Activated CD4-positive, alpha-beta T cell treated with anti-CD3 and anti-CD28 coated beads, Interleukin-2, amount 50 U/mL, for 1 hour (primary cell): ENCODE measurements at regions not wholly inside any gene's neighbourhood (a gene's known extent, or its start where the extent isn't known, plus 50 kb on each side); places are given as distances from the start of the nearest gene placed in this dataset.
"Not testable (repeated sequence)": the region's sequence is repeated elsewhere in the genome, so short reads cannot be mapped to it uniquely, and the experiment has no call there.

Source experiments
- DNase-seq: peaks from one replicate; pipeline ENCODE4 v3.0.0-alpha.2; 2020

DNA sequence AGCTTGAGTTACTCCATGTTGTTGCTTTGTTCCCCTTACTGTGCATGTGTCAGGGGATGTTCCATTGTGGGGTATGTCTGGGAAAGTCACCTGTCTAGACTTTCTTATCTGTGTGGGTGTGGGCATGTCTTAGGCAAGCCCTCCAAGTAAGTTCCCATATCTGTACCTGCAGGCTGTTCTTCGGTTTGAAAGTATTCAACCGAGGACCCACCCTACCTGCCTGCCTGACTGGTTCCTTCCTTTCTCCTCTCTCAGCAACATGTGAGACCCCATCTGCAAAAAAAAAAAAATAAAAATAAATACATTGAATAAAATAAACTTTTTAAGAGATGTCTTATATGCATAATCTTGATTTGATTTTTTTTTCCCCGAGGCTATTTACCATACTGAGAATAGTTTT is 622.7 kb downstream of the TDRD15 start:
- no peak for DNase-seq

- DNase-seq = no peak
Measured at GRCh38 chr2:21748501-21748900, 624.7 kb downstream of the TDRD15 start.

DNA sequence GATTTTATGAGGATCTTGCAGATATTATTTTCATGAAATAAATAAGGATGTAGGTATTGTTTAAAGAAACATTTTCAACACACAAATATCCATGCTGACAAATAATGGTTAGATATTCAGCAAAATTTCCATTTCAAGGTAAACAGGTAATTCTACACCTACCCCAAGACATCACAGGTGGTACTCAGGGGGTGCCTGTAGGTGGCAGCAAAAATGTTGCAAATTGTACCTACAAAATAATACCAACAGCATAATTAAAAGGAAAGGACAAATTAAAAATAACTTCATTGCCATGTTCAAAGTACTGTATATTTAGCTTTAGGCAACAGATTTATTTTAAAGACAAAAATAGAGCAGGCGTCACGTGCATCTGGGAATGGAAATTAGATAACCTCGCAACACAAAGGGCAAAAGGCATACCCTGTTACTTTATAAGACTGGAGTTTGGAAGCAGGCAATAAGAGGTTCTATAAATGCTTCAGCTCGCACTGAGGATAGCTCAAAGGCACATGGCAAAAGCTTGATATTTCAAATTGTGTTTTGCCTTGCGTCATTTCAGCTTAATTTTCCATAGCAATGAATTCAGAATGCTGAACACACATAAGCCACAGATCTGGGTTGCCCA is 630.5 kb downstream of the TDRD15 start:
- DNase-seq = no peak

GRCh38 chr2:21757805-21758430 is 634.1 kb downstream of the TDRD15 start:
- no peak for DNase-seq

GRCh38 chr2:21759819-21760218 is 636.1 kb downstream of the TDRD15 start:
- DNase-seq = no peak

GRCh38 chr2:21761361-21761760 is 637.6 kb downstream of the TDRD15 start:
- DNase-seq = no peak

DNA sequence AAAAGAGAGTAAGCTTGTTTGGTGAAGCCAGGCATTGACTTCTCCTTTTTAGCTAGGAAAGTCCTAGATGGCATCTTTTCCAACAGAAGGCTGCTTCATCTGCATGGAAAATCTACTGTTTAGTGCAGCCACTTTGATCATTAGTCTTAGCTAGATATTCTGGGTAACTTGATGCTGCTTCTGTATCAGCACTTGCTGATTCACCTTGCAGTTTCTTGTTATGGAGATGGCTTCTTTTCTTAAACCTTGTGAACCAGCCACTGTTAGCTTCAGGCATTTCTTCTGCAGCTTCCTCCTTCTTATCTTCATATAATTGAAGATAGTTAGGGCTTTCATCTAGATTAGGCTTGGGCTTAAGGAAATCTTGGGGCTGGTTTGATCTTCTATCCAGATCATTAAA is 639.7 kb downstream of the TDRD15 start:
- no peak for DNase-seq

DNA sequence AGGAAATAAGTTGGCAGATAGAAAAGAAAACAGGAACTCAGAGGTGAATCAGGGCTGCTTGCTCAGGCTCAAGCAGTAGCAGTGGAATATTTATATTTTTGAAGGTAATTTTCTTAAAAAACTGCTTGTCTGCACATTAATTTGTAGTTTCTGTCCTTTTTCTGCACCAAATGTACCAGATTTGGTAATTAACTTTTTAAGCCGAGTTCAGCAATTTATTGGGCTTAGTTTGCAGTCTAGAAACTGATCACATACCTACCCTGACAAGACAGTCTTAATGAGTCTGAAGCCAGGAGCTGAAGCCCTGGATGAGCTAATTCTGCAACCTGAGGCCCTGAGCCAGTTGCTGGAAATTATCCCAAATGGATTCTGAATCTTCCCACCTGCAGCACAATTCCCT is 647.0 kb downstream of the TDRD15 start:
- DNase-seq = no peak

DNA sequence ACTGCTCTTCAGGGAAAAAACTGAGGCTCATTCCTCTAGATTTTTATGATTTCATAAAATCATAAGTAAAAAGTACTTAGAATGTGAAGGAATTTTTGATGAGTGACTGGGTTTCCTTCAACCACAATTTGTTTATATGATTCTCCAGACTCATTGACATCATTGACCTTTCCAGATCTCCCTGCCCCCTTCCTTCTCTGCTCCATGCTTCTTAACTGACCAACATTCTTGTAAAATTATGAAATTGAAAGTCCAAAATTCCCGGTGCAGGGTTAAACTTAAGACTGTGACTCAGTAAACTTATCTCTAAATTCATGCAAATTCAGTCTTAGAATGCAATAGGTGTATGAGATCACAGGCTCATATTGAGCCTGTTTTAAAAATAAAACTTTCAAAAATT is 648.9 kb downstream of the TDRD15 start:
- no peak for DNase-seq

GRCh38 chr2:21773168-21773567 is 649.4 kb downstream of the TDRD15 start:
- no peak for DNase-seq

DNA sequence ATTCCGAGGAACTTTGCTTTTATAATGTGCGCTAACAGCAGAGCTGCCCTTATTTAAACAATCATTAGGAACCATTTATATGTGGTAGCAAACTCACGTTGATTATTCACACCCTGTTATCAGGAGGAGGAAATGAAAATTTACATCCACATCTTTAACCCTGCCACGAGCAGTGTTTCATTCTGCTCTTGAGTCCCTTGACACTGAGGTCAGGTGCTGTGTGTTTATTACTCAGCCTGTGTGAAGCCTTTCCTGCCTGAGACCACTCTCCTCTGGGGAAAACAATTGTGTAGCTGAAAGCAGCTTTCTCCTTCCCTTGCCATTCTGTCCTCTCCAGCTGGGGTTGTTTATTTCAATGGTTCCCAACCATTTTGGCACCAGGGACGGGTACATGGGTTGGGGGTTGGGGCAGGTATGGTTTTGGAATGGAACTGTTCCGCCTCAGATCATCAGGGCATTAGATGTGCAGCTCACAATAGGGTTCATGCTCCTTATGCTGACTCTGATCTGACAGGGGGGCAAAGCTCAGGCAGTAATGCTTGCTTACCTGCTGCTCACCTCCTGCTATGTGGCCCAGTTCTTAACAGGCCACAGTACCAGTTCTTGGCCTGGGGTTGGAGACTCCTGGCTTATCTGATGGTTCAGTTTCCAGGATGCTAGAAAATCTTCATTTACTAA is 651.1 kb downstream of the TDRD15 start:
- DNase-seq = no peak

DNA sequence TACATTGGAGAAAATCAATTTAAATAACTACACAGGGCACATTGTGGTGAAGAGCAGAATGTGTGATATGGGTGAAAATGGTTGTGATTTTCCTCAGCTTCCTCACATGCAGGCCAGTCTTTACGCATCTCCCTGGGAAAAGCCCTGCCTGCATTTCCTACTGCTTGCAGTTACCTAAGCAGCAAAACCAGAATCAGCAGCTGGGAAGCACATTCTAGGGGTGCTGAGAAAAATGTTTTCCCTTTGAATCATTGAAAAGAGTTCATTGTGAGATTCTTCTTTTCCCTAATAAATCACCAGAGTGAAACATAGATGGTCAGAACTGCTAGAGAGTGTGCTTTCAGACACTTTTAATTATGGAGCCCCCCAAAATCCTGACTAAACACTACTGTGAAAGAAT is 656.0 kb downstream of the TDRD15 start:
- DNase-seq = no peak

DNA sequence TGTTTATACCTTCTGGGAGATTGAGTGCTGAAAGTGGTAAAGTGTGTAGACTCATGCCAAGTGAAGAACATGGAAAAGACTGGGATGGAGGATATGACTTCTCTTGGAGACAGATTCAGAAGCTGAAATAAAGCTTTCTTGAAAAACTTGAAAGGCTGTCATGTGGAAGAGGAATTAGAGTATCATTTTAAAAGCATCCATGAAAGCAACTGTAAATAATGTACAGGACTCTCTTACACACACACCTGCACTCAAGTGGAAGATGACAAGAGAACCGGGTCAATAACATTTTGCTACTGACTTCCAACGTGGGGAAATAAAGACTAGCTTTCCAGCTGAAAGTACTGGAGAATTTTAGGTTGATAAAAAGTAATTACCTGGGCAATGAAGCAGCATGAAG is 658.2 kb downstream of the TDRD15 start:
- DNase-seq = no peak

- no peak for DNase-seq
Measured at GRCh38 chr2:21782866-21783265, 659.1 kb downstream of the TDRD15 start.

DNA sequence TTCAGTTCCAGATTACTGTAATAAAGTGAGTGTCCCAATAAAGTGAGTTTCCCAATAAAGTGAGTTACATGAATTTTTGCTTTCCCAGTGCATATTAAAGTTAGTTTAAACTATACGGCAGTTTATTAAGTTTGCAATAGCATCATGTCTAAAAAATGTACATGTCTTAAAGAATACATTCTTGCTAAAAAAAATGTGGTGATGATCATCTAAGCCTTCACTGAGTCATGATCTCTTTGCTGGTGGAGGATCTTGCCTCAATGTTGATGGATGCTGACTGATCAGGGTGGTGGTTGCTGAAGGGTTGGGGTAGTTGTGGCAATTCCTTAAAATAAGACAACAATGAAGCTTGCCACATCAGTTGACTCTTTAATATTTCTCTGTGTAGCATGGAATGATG is 664.2 kb downstream of the TDRD15 start:
- DNase-seq = no peak

DNA sequence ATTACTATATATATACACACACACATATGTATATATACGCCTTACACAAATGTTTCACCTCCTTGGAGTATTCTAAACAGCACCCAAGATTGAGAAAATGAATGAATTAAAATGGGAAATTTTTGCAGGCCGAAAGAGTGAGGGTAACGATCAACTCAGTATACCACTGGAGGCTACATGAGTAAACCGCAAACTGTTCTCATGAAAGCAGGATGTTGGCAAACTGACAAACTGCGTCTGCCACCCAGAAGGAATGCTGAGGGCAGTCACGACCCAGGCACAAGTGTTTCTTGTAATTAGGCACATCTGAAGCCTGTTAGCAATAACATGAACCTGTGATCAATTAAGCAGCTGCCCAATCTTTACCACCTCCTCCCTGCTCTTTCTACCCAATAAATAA is 666.5 kb downstream of the TDRD15 start:
- not testable (repeated sequence) for DNase-seq

DNA sequence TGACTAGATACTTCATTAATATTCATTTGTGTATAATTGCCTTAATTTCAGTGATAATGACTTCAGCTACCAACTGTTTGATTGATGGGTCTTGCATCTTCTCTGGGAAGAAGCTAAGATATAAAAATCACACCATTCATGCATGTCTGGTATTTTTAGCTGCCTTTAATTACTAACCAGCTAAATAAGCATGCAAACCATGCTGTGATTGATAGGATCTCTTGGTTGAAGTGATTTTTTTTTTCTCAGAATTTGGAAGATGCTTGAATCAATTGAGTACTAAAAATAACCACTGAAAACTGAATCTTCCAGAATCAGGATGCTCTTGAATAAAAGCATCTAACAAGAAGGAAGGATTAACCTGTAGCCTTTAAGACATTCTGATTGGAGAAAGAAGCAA is 668.8 kb downstream of the TDRD15 start:
- DNase-seq = no peak

- no peak for DNase-seq
Measured at GRCh38 chr2:21793461-21793860, 669.7 kb downstream of the TDRD15 start.

- DNase-seq = no peak
Measured at GRCh38 chr2:21794611-21795010, 670.8 kb downstream of the TDRD15 start.

GRCh38 chr2:21800356-21800755 is 676.6 kb downstream of the TDRD15 start:
- DNase-seq = no peak

DNA sequence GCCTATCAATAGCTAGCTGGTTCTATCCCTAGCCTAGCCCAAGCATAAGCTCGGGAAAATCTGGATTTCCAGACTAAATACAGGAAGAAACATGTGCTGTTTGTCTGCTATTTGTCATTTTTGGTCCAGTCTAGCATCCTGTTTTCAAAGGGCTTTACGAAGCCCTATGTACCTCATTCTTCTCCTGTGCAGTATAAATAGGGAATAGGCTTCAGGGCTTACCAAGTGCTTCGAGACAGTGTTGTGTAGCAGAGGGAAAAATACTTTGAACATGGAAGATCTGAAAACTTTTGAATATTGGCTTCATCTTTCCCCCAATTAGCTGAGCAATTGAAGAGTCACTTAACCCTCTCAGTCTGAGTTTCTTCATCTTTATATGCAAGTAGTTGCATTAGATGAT is 679.8 kb downstream of the TDRD15 start:
- no peak for DNase-seq

GRCh38 chr2:21804151-21804550 is 680.4 kb downstream of the TDRD15 start:
- no peak for DNase-seq

GRCh38 chr2:21811541-21811940 is 687.8 kb downstream of the TDRD15 start:
- no peak for DNase-seq

DNA sequence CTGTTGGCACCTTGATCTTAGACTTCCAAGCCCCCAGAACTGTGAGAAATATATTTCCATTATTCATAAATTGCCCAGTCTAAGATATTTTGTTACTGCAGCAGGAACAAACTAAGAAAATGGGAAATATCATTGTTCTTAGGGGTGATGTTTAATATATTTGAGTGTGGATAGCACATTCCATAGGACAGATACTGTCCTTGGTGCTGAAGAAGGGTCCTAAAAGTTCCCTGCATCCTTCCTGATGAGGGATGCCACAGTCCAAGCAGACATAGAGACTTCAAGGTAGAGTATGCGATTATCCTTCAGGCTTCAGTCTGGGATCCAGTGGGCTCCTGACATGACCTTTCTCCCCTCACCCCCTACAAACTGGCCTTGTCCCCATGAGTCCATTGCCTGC is 689.0 kb downstream of the TDRD15 start:
- no peak for DNase-seq
